ENCODE measurements at regions not wholly inside any gene's neighbourhood (a gene's known extent, or its start where the extent isn't known, plus 50 kb on each side); places are given as distances from the start of the nearest gene placed in this dataset.

- DNase-seq (ENCODE audit: low read depth in 1 of 2, low spot score in 2 of 2) = no peak
- H3K4me1 ChIP-seq (replicated peaks) = no peaks in the 10 kb centered on the region
- no peak overlapping the region for H3K4me3 ChIP-seq
- H3K27ac ChIP-seq = no peak overlapping the region
- H3K36me3 ChIP-seq = no peaks in the 10 kb centered on the region
- H3K9me3 ChIP-seq (replicated peaks) = no peaks in the 10 kb centered on the region; the same call in 1 of the 2 replicates
- no peaks in the 10 kb centered on the region for H3K27me3 ChIP-seq (replicated peaks)
Measured at GRCh38 chr1:18008081-18008480, 99.5 kb upstream of the IGSF21 start.

GRCh38 chr1:18009055-18009454 lies 98.5 kb upstream of the IGSF21 start:
- Histone ChIP-seq H3K36me3 (no peaks in the 10 kb centered on the region), H3K4me1 (replicated peaks) (no peaks in the 10 kb centered on the region), H3K27ac (no peak overlapping the region), H3K27me3 (replicated peaks) (no peaks in the 10 kb centered on the region), H3K9me3 (replicated peaks) (no peaks in the 10 kb centered on the region; the same call in 1 of the 2 replicates), H3K4me3 (no peak overlapping the region)
- no peak for DNase-seq (ENCODE audit: low read depth in 1 of 2, low spot score in 2 of 2)

GRCh38 chr1:18009478-18009961 lies 98.1 kb upstream of the IGSF21 start:
- Histone ChIP-seq H3K36me3 (no peaks in the 10 kb centered on the region), H3K4me1 (replicated peaks) (no peaks in the 10 kb centered on the region), H3K9me3 (replicated peaks) (no peaks in the 10 kb centered on the region; the same call in 1 of the 2 replicates), H3K27ac (no peak overlapping the region), H3K4me3 (no peak overlapping the region), H3K27me3 (replicated peaks) (no peaks in the 10 kb centered on the region)
- DNase-seq (ENCODE audit: low read depth in 1 of 2, low spot score in 2 of 2) = no peak

GRCh38 chr1:18010408-18010807 lies 97.2 kb upstream of the IGSF21 start:
- no peak overlapping the region for H3K4me3 ChIP-seq
- no peaks in the 10 kb centered on the region for H3K36me3 ChIP-seq
- no peaks in the 10 kb centered on the region; the same call in 1 of the 2 replicates for H3K27me3 ChIP-seq (replicated peaks)
- no peaks in the 10 kb centered on the region for H3K4me1 ChIP-seq (replicated peaks)
- no peak overlapping the region for H3K27ac ChIP-seq
- DNase-seq (ENCODE audit: low read depth in 1 of 2, low spot score in 2 of 2) = no peak
- no peaks in the 10 kb centered on the region; the same call in 1 of the 2 replicates for H3K9me3 ChIP-seq (replicated peaks)

GRCh38 chr1:18010945-18011344 lies 96.7 kb upstream of the IGSF21 start:
- Histone ChIP-seq H3K9me3 (replicated peaks) (no peaks in the 10 kb centered on the region; the same call in 1 of the 2 replicates), H3K4me3 (no peak overlapping the region), H3K4me1 (replicated peaks) (no peaks in the 10 kb centered on the region), H3K36me3 (no peaks in the 10 kb centered on the region), H3K27me3 (replicated peaks) (no peaks in the 10 kb centered on the region; the same call in 1 of the 2 replicates), H3K27ac (no peak overlapping the region)
- no peak for DNase-seq (ENCODE audit: low read depth in 1 of 2, low spot score in 2 of 2)

- Histone ChIP-seq H3K9me3 (replicated peaks) (no peaks in the 10 kb centered on the region; the same call in 1 of the 2 replicates), H3K36me3 (no peaks in the 10 kb centered on the region), H3K27ac (no peak overlapping the region), H3K4me1 (replicated peaks) (no peaks in the 10 kb centered on the region), H3K4me3 (no peak overlapping the region), H3K27me3 (replicated peaks) (peaks cover 3% of the 10 kb centered on the region)
- DNase-seq (ENCODE audit: low read depth in 1 of 2, low spot score in 2 of 2) = no peak
Measured at GRCh38 chr1:18011703-18012102, 95.9 kb upstream of the IGSF21 start.

- Histone ChIP-seq H3K27me3 (replicated peaks) (peaks cover 3% of the 10 kb centered on the region), H3K9me3 (replicated peaks) (no peaks in the 10 kb centered on the region; the same call in 1 of the 2 replicates), H3K27ac (no peak overlapping the region), H3K36me3 (no peaks in the 10 kb centered on the region), H3K4me3 (no peak overlapping the region), H3K4me1 (replicated peaks) (no peaks in the 10 kb centered on the region)
- DNase-seq (ENCODE audit: low read depth in 1 of 2, low spot score in 2 of 2) = no peak
Measured at GRCh38 chr1:18012686-18013085, 94.9 kb upstream of the IGSF21 start.

GRCh38 chr1:18013216-18013615 lies 94.4 kb upstream of the IGSF21 start:
- Histone ChIP-seq H3K36me3 (no peaks in the 10 kb centered on the region), H3K27ac (no peak overlapping the region)
- DNase-seq (ENCODE audit: low read depth in 1 of 2, low spot score in 2 of 2) = no peak

GRCh38 chr1:18015719-18016118 lies 91.9 kb upstream of the IGSF21 start:
- Histone ChIP-seq H3K27ac (no peak overlapping the region), H3K4me3 (no peak overlapping the region), H3K27me3 (replicated peaks) (peaks cover 9% of the 10 kb centered on the region), H3K9me3 (replicated peaks) (no peaks in the 10 kb centered on the region; the same call in 1 of the 2 replicates), H3K36me3 (no peaks in the 10 kb centered on the region), H3K4me1 (replicated peaks) (no peaks in the 10 kb centered on the region)
- no peak for DNase-seq (ENCODE audit: low read depth in 1 of 2, low spot score in 2 of 2)

More at GRCh38 chr1:18013216-18013615, 94.4 kb upstream of the IGSF21 start:
- peaks cover 3% of the 10 kb centered on the region for H3K27me3 ChIP-seq (replicated peaks)
- H3K4me1 ChIP-seq (replicated peaks) = no peaks in the 10 kb centered on the region
- no peak overlapping the region for H3K4me3 ChIP-seq
- no peaks in the 10 kb centered on the region; the same call in 1 of the 2 replicates for H3K9me3 ChIP-seq (replicated peaks)

- Histone ChIP-seq H3K27ac (no peak overlapping the region), H3K27me3 (replicated peaks) (peaks cover 16% of the 10 kb centered on the region), H3K4me3 (no peak overlapping the region), H3K4me1 (replicated peaks) (no peaks in the 10 kb centered on the region), H3K9me3 (replicated peaks) (no peaks in the 10 kb centered on the region), H3K36me3 (no peaks in the 10 kb centered on the region)
- DNase-seq (ENCODE audit: low read depth in 1 of 2, low spot score in 2 of 2) = no peak
Measured at GRCh38 chr1:18018366-18018765, 89.2 kb upstream of the IGSF21 start.

GRCh38 chr1:18020021-18020817 lies 87.4 kb upstream of the IGSF21 start:
- H3K4me1 ChIP-seq (replicated peaks) = no peaks in the 10 kb centered on the region
- no peak overlapping the region for H3K27ac ChIP-seq
- DNase-seq (ENCODE audit: low read depth in 1 of 2, low spot score in 2 of 2) = no peak
- no peaks in the 10 kb centered on the region for H3K36me3 ChIP-seq
- H3K4me3 ChIP-seq = no peak overlapping the region
- H3K27me3 ChIP-seq (replicated peaks) = peaks cover 21% of the 10 kb centered on the region
- H3K9me3 ChIP-seq (replicated peaks) = no peaks in the 10 kb centered on the region

GRCh38 chr1:18021242-18021641 lies 86.4 kb upstream of the IGSF21 start:
- DNase-seq (ENCODE audit: low read depth in 1 of 2, low spot score in 2 of 2) = no peak
- peaks cover 28% of the 10 kb centered on the region for H3K27me3 ChIP-seq (replicated peaks)
- no peak overlapping the region for H3K4me3 ChIP-seq
- H3K9me3 ChIP-seq (replicated peaks) = no peaks in the 10 kb centered on the region
- no peak overlapping the region for H3K27ac ChIP-seq
- H3K36me3 ChIP-seq = no peaks in the 10 kb centered on the region
- no peaks in the 10 kb centered on the region for H3K4me1 ChIP-seq (replicated peaks)

GRCh38 chr1:18032172-18032859 lies 75.3 kb upstream of the IGSF21 start:
- Histone ChIP-seq H3K4me1 (replicated peaks) (no peaks in the 10 kb centered on the region), H3K36me3 (no peaks in the 10 kb centered on the region), H3K4me3 (no peak overlapping the region), H3K9me3 (replicated peaks) (no peaks in the 10 kb centered on the region), H3K27ac (no peak overlapping the region), H3K27me3 (replicated peaks) (peaks cover 11% of the 10 kb centered on the region)
- DNase-seq (ENCODE audit: low read depth in 1 of 2, low spot score in 2 of 2) = no peak

GRCh38 chr1:18035145-18035544 lies 72.5 kb upstream of the IGSF21 start:
- Histone ChIP-seq H3K27me3 (replicated peaks) (peaks cover 11% of the 10 kb centered on the region), H3K4me1 (replicated peaks) (no peaks in the 10 kb centered on the region), H3K4me3 (no peak overlapping the region), H3K36me3 (no peaks in the 10 kb centered on the region), H3K27ac (no peak overlapping the region), H3K9me3 (replicated peaks) (no peaks in the 10 kb centered on the region)
- DNase-seq (ENCODE audit: low read depth in 1 of 2, low spot score in 2 of 2) = no peak

Data from SJSA1 (cell line).